HG03066 (cell line): ENCODE measurements at regions not wholly inside any gene's neighbourhood (a gene's known extent, or its start where the extent isn't known, plus 50 kb on each side); places are given as distances from the start of the nearest gene placed in this dataset.

ENCODE experiments used
- ATAC-seq: cut with Tn5 transposase; IDR thresholded peaks from one replicate; pipeline ENCODE4 v1.9.1; 2021; ENCODE audit warnings: low read depth; ENCODE audit not compliant: unreplicated experiment

- ATAC-seq = no peak
Measured at GRCh38 chr1:81635816-81636215, 164.9 kb upstream of the ADGRL2 start.

GRCh38 chr1:81634294-81634693 is 166.4 kb upstream of the ADGRL2 start:
- no peak for ATAC-seq

GRCh38 chr1:81619156-81619555 is 181.6 kb upstream of the ADGRL2 start:
- ATAC-seq = no peak

- no peak for ATAC-seq
Measured at GRCh38 chr1:81618376-81618775, 182.4 kb upstream of the ADGRL2 start.

GRCh38 chr1:81617308-81617967 is 183.3 kb upstream of the ADGRL2 start:
- ATAC-seq = no peak

GRCh38 chr1:81613803-81614202 is 186.9 kb upstream of the ADGRL2 start:
- ATAC-seq = no peak

GRCh38 chr1:81607924-81608323 is 192.8 kb upstream of the ADGRL2 start:
- no peak for ATAC-seq

- ATAC-seq = no peak
Measured at GRCh38 chr1:81607086-81607485, 193.6 kb upstream of the ADGRL2 start.

GRCh38 chr1:81606656-81607055 is 194.1 kb upstream of the ADGRL2 start:
- no peak for ATAC-seq

GRCh38 chr1:81605023-81605422 is 195.7 kb upstream of the ADGRL2 start:
- ATAC-seq = no peak

- no peak for ATAC-seq
Measured at GRCh38 chr1:81600878-81601622, 199.7 kb upstream of the ADGRL2 start.

GRCh38 chr1:81600363-81600762 is 200.4 kb upstream of the ADGRL2 start:
- no peak for ATAC-seq

- no peak for ATAC-seq
Measured at GRCh38 chr1:81598623-81599022, 202.1 kb upstream of the ADGRL2 start.

- no peak for ATAC-seq
Measured at GRCh38 chr1:81597720-81598426, 202.9 kb upstream of the ADGRL2 start.

- no peak for ATAC-seq
Measured at GRCh38 chr1:81596341-81596740, 204.4 kb upstream of the ADGRL2 start.

- no peak for ATAC-seq
Measured at GRCh38 chr1:81594206-81594605, 206.5 kb upstream of the ADGRL2 start.

- ATAC-seq = no peak
Measured at GRCh38 chr1:81592233-81592632, 208.5 kb upstream of the ADGRL2 start.

- ATAC-seq = no peak
Measured at GRCh38 chr1:81590171-81590570, 210.6 kb upstream of the ADGRL2 start.

GRCh38 chr1:81588149-81588548 is 212.6 kb upstream of the ADGRL2 start:
- no peak for ATAC-seq

- no peak for ATAC-seq
Measured at GRCh38 chr1:81587426-81587825, 213.3 kb upstream of the ADGRL2 start.

GRCh38 chr1:81585371-81585770 is 215.4 kb upstream of the ADGRL2 start:
- no peak for ATAC-seq

- no peak for ATAC-seq
Measured at GRCh38 chr1:81584398-81584797, 216.3 kb upstream of the ADGRL2 start.
